Caki2 (cell line): ENCODE measurements at regions not wholly inside any gene's neighbourhood (a gene's known extent, or its start where the extent isn't known, plus 50 kb on each side); places are given as distances from the start of the nearest gene placed in this dataset.
"Not testable (repeated sequence)": the region's sequence is repeated elsewhere in the genome, so short reads cannot be mapped to it uniquely, and the experiment has no call there.

Experiments
- DNase-seq: peaks from one replicate; pipeline ENCODE4 v3.0.0-alpha.2; 2015; ENCODE audit warnings: low read depth
- in situ Hi-C: cut with HindIII; loops from 2 replicates; pipeline ENCODE4 v1.10.0; 2016; ENCODE audit warnings: low sequenced_read_pairs, low pct_unique_long_range_greater_than_20kb, mixed read lengths

- in situ Hi-C loops, result no loop called here
- no peak for DNase-seq
These were observed 292.5 kb downstream of the NUP35 start for GRCh38 chr2:183416753-183417152.

DNA sequence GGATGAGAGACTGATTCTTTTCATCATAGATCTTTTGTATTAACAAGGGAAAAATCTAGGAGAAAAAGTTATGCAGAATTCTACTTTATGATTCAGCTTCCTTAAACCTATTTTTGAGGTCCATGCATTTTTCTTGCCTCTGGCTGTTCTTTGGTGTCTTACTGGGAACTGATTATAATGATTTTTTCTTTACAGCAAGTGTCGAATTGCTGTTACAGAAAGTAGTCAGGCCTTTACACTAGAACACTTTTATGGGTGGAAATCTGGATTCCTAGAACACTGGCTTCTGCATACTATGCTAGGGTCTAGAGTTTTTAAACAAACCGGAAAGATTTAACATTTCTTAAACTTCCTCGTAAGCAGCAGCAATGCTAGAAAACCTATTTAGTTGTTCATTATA is 302.6 kb downstream of the NUP35 start:
- in situ Hi-C loops, result no loop called here

DNA sequence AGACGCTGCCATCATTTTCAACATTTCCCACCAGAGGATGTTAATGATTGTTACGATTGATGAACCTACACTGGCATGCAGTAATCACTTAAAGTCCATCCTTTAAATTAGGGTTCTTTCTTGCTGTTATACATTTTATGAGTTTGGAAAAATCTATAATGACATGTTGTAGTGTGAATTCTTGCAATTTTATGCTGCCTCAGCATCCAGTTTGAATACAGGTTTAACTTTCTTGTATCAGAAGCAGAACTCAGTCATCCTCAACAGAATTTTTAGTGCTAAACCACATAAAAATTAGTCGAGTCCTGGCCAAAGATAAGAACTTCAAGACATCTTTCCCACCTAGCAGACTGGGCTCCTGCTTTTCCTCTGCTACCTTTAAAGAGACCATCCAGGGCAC is 303.3 kb downstream of the NUP35 start:
- in situ Hi-C loops, result no loop called here
- no peak for DNase-seq

More for the DNA sequence above, 302.6 kb downstream of the NUP35 start:
- DNase-seq, result no peak

GRCh38 chr2:183428881-183429280 is 304.6 kb downstream of the NUP35 start:
- DNase-seq, result no peak
- in situ Hi-C loops, result no loop called here

DNA sequence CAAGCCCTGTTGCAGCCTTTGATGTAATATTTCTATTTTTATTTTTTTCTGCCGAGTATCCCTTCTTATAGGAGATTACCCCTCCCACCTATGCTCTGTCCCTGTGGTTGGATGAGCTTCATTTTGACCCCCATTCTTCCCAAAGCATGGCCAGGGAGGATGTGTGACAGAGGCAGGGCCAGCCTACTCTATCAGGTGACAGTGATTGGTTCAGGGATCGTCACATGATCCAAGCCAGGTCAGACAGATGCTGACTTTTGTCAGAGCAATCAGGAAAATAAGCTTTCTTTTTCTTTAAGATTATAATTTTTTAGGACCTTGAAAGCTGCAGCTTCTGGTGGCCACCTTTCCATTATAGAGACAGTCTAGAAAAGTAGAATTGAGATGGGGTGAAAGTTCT is 314.3 kb downstream of the NUP35 start:
- in situ Hi-C loops, result no loop called here
- no peak for DNase-seq

GRCh38 chr2:183455056-183455455 is 330.8 kb downstream of the NUP35 start:
- DNase-seq, result no peak
- in situ Hi-C loops, result no loop called here

DNA sequence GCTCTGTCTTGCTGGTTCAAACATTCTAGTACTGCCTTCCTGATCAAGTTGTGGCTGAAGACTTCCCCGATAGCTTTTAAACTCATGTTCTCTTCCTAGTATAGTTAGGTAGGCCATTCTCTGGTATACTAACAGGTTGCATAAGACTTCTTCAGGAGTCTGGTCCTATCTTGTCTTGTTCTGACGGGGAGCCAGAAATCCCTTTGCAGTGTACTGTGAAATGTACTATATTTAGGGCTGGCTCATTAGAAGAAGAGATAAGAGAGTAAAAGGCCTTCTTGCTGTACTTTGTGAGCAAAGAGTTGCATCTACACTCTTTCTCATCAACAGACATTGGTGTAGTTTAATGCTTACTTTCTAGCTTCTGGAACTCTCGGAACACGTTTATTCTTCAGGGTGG is 331.9 kb downstream of the NUP35 start:
- in situ Hi-C loops, result no loop called here
- no peak for DNase-seq

- DNase-seq, result no peak
- in situ Hi-C loops, result no loop called here
These were observed 334.2 kb downstream of the NUP35 start for GRCh38 chr2:183458460-183458859.

DNA sequence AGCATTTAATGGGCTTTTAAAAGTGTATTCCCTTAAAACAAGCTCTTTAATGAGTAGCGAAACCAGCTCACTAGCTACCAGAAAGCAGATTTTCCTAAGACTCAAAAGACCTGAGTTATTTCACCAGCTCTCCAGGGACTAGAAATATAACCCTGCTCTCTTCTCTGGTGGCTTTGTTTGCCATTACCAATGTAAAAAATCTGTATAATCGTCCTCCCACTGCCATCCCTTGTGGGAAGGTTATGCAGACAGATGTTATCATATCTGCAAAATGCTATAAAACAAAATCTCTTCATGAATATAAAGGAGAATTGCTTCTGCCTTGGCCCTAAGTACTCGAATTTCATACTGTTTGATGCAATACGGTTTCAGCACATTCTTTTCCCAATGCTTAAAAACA is 335.2 kb downstream of the NUP35 start:
- no peak for DNase-seq
- in situ Hi-C loops, result no loop called here

GRCh38 chr2:183463821-183464220 is 339.6 kb downstream of the NUP35 start:
- DNase-seq, result no peak
- in situ Hi-C loops, result no loop called here

- DNase-seq, result no peak
- in situ Hi-C loops, result no loop called here
These were observed 340.8 kb downstream of the NUP35 start for GRCh38 chr2:183465048-183465447.

- in situ Hi-C loops, result no loop called here
- DNase-seq, result no peak
These were observed 350.9 kb downstream of the NUP35 start for GRCh38 chr2:183474912-183475695.

DNA sequence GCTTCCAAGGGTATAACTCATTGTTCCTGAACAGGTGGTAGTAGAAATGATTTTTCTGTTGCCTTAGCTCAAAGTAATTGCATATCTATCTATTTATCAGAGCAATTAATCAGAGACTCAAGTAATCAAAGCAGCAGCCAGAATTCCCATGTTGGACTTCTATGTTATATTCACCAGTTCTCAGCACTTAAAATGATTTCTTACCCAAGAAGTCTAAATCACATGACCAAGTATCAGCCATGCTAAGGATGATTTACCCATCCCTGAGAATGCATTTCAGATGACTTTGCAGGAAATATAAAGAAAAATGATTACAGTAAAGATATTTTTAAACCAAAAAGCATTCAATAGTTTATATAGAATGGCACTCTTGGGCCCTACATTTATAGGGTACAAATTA is 352.2 kb downstream of the NUP35 start:
- DNase-seq, result no peak
- in situ Hi-C loops, result no loop called here

DNA sequence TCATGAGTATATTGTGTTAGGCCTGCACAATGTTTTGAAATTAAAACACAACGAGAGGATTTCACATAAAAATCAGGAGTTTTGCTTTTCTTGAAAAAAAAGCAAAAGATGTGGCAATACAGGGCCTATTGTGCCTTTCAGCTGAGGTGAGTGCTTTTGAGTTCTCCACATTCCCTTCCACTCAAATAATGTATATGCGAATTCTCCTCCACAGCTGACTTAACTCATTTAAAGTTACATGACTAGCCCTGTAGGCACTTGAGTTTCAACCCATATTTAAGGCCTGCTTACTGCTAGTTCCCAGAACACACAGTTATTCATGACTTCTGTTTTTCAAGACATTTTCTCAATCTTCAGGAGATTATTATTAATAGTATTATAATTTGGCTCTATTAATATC is 353.1 kb downstream of the NUP35 start:
- no peak for DNase-seq
- in situ Hi-C loops, result no loop called here

- in situ Hi-C loops, DNase-seq: not testable (repeated sequence)
These were observed 354.8 kb downstream of the NUP35 start for GRCh38 chr2:183478941-183479595.

- no peak for DNase-seq
- in situ Hi-C loops, result no loop called here
These were observed 363.1 kb downstream of the NUP35 start for GRCh38 chr2:183487326-183487725.

- in situ Hi-C loops, result no loop called here
- DNase-seq, result no peak
These were observed 364.2 kb downstream of the NUP35 start for GRCh38 chr2:183488421-183488820.

DNA sequence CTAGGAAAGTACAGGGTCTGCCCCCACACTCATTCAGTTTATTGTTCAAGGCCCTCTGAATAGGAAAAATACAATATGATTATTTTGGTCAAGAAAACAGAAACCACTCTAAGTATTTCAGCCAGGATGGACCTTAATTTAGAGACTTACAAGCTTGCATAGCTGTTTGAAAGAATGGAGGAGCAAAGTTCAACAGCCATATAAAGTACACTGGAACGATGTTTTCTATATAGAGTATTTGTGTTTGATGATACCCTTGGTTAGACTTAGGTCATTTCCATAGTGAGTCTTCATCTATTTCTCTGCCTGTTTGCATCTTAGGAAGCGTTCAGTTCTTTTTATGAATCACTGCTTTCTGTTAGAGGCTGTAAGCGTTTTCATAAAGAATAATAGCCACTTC is 366.2 kb downstream of the NUP35 start:
- in situ Hi-C loops, result no loop called here
- no peak for DNase-seq

GRCh38 chr2:183490914-183491313 is 366.7 kb downstream of the NUP35 start:
- in situ Hi-C loops, result no loop called here
- no peak for DNase-seq

DNA sequence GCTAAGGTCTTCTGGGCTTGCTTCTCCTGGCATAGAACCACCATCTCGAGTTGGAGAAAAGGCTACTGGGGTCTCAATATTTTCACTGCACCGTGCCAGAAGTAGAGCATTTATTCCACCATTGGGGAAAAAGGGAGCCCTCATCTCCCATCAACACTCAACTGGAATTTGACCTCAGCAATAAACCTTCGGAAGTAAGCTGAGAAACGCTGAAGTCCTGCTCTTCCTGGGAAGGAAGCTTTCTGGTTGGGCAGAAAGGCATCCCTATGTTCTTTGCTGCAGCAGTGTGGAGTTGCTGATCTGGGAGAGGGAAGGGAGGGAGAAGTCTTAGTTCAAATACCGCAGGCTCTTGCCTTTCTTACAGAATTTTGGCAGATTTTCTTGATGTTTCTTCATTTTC is 368.8 kb downstream of the NUP35 start:
- no peak for DNase-seq
- in situ Hi-C loops, result no loop called here
